Neural progenitor cell (in vitro differentiated cells): ENCODE measurements at regions not wholly inside any gene's neighbourhood (a gene's known extent, or its start where the extent isn't known, plus 50 kb on each side); places are given as distances from the start of the nearest gene placed in this dataset.

ENCODE experiments used
- DNase-seq: peaks from one replicate; pipeline ENCODE4 v3.0.0-alpha.2; 2016; ENCODE audit warnings: low spot score
- H2AFZ ChIP-seq: fragments of 200-600 bp; sonication (generic); replicated peaks from 2 replicates; pipeline ENCODE4 v1.6.1; 2016; ENCODE audit warnings: antibody characterized with exemption
- H3F3A ChIP-seq: fragments of 200-600 bp; sonication (generic); 2 replicates; pipeline ENCODE4 v1.6.1; 2016; ENCODE audit warnings: antibody characterized with exemption, low read depth
- H3K27ac ChIP-seq: fragments of 200-600 bp; sonication (generic); 2 replicates; pipeline ENCODE4 v1.5.1; 2016; ENCODE audit warnings: mild to moderate bottlenecking
- H3K27me3 ChIP-seq: fragments of 200-600 bp; sonication (generic); 2 replicates; pipeline ENCODE4 v1.6.1; 2016; ENCODE audit warnings: mild to moderate bottlenecking, moderate library complexity
- H3K36me3 ChIP-seq: fragments of 200-600 bp; sonication (generic); 2 replicates; pipeline ENCODE4 v1.5.1; 2016
- H3K4me1 ChIP-seq: fragments of 200-600 bp; sonication (generic); 2 replicates; pipeline ENCODE4 v1.6.1; 2016; ENCODE audit warnings: mixed run types
- H3K4me2 ChIP-seq: fragments of 200-600 bp; sonication (generic); 2 replicates; pipeline ENCODE4 v1.6.1; 2016
- H3K4me3 ChIP-seq: fragments of 200-600 bp; sonication (generic); 2 replicates; pipeline ENCODE4 v1.5.1; 2016
- H3K79me2 ChIP-seq: fragments of 200-600 bp; sonication (generic); 2 replicates; pipeline ENCODE4 v1.6.1; 2016; ENCODE audit warnings: low read depth
- H3K9ac ChIP-seq: fragments of 200-600 bp; sonication (generic); 2 replicates; pipeline ENCODE4 v1.6.1; 2016
- H3K9me3 ChIP-seq: fragments of 200-600 bp; sonication (generic); 2 replicates; pipeline ENCODE4 v1.5.1; 2016; ENCODE audit warnings: low read depth
- H4K20me1 ChIP-seq: fragments of 200-600 bp; sonication (generic); 2 replicates; pipeline ENCODE4 v1.6.1; 2016; ENCODE audit warnings: low read depth
- H3K27ac Mint-ChIP-seq: 3 replicates; pipeline ENCODE4 v1.8.0; 2021; ENCODE audit warnings: mixed read lengths
- H3K27me3 Mint-ChIP-seq: 2 replicates; pipeline ENCODE4 v1.8.0; 2022; ENCODE audit warnings: low read depth, mild to moderate bottlenecking, inconsistent platforms, moderate library complexity, mixed read lengths; ENCODE audit not compliant: insufficient read depth
- H3K36me3 Mint-ChIP-seq: 3 replicates; pipeline ENCODE4 v1.8.0; 2021; ENCODE audit warnings: mixed read lengths
- H3K4me1 Mint-ChIP-seq: 3 replicates; pipeline ENCODE4 v1.8.0; 2021; ENCODE audit warnings: mixed read lengths
- H3K4me3 Mint-ChIP-seq: 3 replicates; pipeline ENCODE4 v1.8.0; 2021; ENCODE audit warnings: mild to moderate bottlenecking, moderate library complexity, mixed read lengths
- H3K9me3 Mint-ChIP-seq: 3 replicates; pipeline ENCODE4 v1.8.0; 2020; ENCODE audit warnings: mixed read lengths
- EZH2 ChIP-seq: fragments of 200-600 bp; sonication (generic); IDR thresholded peaks from 2 replicates; pipeline ENCODE4 v1.6.1; 2017; ENCODE audit warnings: antibody characterized with exemption, mild to moderate bottlenecking, moderate library complexity
- EZH2phosphoT487 ChIP-seq: fragments of 200-600 bp; sonication (generic); IDR thresholded peaks from 2 replicates; pipeline ENCODE4 v1.6.1; 2017; ENCODE audit warnings: antibody characterized with exemption
- TF ChIP-seq, protein P1 (sequence below): fragments of 200-600 bp; sonication (generic); IDR thresholded peaks from 2 replicates; pipeline ENCODE4 v1.5.1; 2017; ENCODE audit warnings: antibody characterized with exemption, mild to moderate bottlenecking

DNA sequence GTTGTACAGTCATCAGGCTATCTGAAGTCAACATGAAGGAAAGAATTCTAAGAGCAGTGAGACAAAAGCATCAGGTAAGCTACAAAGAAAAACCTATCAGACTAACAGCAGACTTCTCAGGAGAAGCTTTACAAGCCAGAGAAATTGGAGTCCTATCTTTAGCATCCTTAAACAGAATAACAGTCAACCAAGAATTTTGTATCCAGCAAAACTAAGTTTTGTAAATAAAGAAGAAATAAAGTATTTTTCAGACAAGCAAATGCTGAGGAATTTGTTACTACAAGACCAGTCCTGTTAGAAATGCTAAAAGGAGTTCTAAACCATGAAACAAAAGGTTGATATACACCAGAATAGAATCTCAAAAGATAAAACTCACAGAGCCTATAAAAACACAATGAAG, 501.2 kb downstream of the ZNF608 start:
- Mint-ChIP-seq H3K4me3 (no peak overlapping the region), H3K36me3 (peaks cover 18% of the 10 kb centered on the region), H3K9me3 (peaks cover 58% of the 10 kb centered on the region), H3K27me3 (peaks cover 4% of the 10 kb centered on the region), H3K27ac (no peak overlapping the region), H3K4me1 (no peaks in the 10 kb centered on the region)
- TF ChIP-seq EZH2 (no peak), EZH2phosphoT487 (no peak)
- TF ChIP-seq, protein P1, sequence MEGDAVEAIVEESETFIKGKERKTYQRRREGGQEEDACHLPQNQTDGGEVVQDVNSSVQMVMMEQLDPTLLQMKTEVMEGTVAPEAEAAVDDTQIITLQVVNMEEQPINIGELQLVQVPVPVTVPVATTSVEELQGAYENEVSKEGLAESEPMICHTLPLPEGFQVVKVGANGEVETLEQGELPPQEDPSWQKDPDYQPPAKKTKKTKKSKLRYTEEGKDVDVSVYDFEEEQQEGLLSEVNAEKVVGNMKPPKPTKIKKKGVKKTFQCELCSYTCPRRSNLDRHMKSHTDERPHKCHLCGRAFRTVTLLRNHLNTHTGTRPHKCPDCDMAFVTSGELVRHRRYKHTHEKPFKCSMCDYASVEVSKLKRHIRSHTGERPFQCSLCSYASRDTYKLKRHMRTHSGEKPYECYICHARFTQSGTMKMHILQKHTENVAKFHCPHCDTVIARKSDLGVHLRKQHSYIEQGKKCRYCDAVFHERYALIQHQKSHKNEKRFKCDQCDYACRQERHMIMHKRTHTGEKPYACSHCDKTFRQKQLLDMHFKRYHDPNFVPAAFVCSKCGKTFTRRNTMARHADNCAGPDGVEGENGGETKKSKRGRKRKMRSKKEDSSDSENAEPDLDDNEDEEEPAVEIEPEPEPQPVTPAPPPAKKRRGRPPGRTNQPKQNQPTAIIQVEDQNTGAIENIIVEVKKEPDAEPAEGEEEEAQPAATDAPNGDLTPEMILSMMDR = no peak
- no peaks in the 10 kb centered on the region for H4K20me1 ChIP-seq
- no peaks in the 10 kb centered on the region for H3K36me3 ChIP-seq
- peaks cover 23% of the 10 kb centered on the region for H3K9me3 ChIP-seq
- no peak overlapping the region for H3K27ac ChIP-seq
- no peaks in the 10 kb centered on the region for H3K4me1 ChIP-seq
- H3K4me3 ChIP-seq = no peak overlapping the region
- H3K9ac ChIP-seq = no peak overlapping the region
- DNase-seq = no peak
- H2AFZ ChIP-seq = no peak overlapping the region
- H3K27me3 ChIP-seq = no peaks in the 10 kb centered on the region
- no peaks in the 10 kb centered on the region for H3F3A ChIP-seq
- no peaks in the 10 kb centered on the region for H3K79me2 ChIP-seq
- H3K4me2 ChIP-seq = no peak overlapping the region

DNA sequence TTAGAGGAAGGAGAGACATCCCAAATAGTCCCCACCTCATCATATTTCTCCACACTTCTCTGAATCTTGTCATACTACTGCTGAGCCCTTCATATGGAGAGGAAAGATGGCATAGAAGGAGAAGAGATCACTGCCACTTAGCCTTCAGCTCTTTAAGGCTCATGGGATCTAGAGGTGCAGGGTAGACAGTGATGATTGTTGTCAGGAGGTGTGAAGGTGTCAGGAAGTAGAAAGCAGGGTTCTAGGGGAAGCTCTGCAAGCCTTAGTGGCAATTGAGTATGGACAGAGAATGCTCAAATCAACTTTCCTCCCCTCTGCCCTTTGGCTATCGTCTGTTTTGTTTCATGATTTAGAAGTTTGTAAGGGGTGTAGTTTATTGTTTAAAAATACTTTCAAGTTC, 505.7 kb downstream of the ZNF608 start:
- Histone ChIP-seq H2AFZ (no peak overlapping the region), H3F3A (no peaks in the 10 kb centered on the region), H3K4me1 (peaks cover 7% of the 10 kb centered on the region), H3K79me2 (no peaks in the 10 kb centered on the region), H3K4me3 (no peak overlapping the region), H3K27ac (no peak overlapping the region), H3K36me3 (no peaks in the 10 kb centered on the region), H4K20me1 (no peaks in the 10 kb centered on the region), H3K9me3 (peaks cover 7% of the 10 kb centered on the region), H3K27me3 (no peaks in the 10 kb centered on the region), H3K9ac (no peak overlapping the region), H3K4me2 (no peak overlapping the region)
- peaks cover 29% of the 10 kb centered on the region for H3K4me1 Mint-ChIP-seq
- peaks cover 3% of the 10 kb centered on the region for H3K36me3 Mint-ChIP-seq
- peaks cover 34% of the 10 kb centered on the region for H3K9me3 Mint-ChIP-seq
- no peak overlapping the region for H3K4me3 Mint-ChIP-seq
- DNase-seq = no peak
- TF ChIP-seq, protein P1 = no peak
- TF ChIP-seq EZH2 (no peak), EZH2phosphoT487 (no peak)
- H3K27me3 Mint-ChIP-seq = no peaks in the 10 kb centered on the region
- peak overlapping the region; percentile 3 for H3K27ac Mint-ChIP-seq

DNA sequence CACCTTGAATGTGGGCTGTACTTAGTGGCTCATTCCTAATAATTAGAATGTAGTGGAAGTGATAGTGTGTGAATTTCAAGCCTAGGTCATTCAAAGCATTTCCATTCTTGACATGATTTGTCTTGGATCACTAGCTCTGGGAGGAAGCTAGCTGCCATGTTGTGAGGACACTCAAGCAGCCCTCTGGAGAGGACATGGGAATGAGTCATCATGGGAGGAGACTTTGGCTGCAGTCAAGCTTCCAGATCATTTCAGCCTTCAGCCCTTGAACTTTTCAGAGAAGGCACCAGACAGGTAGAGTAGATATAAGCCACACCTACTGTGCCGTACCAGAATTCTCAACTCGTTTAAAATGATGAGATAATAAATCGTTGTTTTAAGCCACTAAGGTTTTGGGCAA, 506.9 kb downstream of the ZNF608 start:
- no peak for DNase-seq
- no peak overlapping the region for H3K4me2 ChIP-seq
- Mint-ChIP-seq H3K27me3 (peaks cover under 1% of the 10 kb centered on the region), H3K9me3 (peaks cover 24% of the 10 kb centered on the region), H3K27ac (no peak overlapping the region), H3K36me3 (peaks cover 3% of the 10 kb centered on the region), H3K4me1 (peaks cover 39% of the 10 kb centered on the region), H3K4me3 (no peak overlapping the region)
- H3F3A ChIP-seq = no peaks in the 10 kb centered on the region
- H3K4me1 ChIP-seq = peaks cover 17% of the 10 kb centered on the region
- no peaks in the 10 kb centered on the region for H3K27me3 ChIP-seq
- TF ChIP-seq EZH2phosphoT487 = no peak
- TF ChIP-seq EZH2 = no peak
- TF ChIP-seq, protein P1 = no peak
- no peak overlapping the region for H3K27ac ChIP-seq
- H3K4me3 ChIP-seq = no peak overlapping the region
- H3K36me3 ChIP-seq = no peaks in the 10 kb centered on the region
- no peak overlapping the region for H3K9ac ChIP-seq
- no peaks in the 10 kb centered on the region for H3K79me2 ChIP-seq
- no peak overlapping the region for H2AFZ ChIP-seq
- no peaks in the 10 kb centered on the region for H3K9me3 ChIP-seq
- no peaks in the 10 kb centered on the region for H4K20me1 ChIP-seq
